Fibroblast of gingiva (primary cell): ENCODE measurements at regions not wholly inside any gene's neighbourhood (a gene's known extent, or its start where the extent isn't known, plus 50 kb on each side); places are given as distances from the start of the nearest gene placed in this dataset.
"Not testable (repeated sequence)": the region's sequence is repeated elsewhere in the genome, so short reads cannot be mapped to it uniquely, and the experiment has no call there.

Experiments
- DNase-seq: peaks from one replicate; pipeline ENCODE4 v3.0.0-alpha.2; 2011; ENCODE audit warnings: low read depth

- peak; percentile 3 for DNase-seq
Observed at GRCh38 chr11:7143908-7144307, 55.1 kb downstream of the RBMXL2 start.

DNA sequence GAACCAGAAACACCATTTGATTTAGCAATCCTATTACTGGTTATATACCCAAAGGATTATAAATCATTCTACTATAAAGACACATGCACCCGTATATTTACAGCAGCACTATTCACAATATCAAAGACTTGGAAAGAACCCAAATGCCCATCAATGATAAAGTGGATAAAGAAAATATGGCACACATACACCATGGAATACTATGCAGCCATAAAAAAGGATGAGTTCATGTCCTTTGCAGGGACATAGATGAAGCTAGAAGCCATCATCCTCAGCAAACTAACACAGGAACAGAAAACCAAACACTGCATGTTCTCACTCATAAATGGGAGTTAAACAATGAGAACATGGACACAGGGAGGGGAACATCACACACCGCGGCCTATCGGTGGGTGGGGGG lies 61.3 kb downstream of the RBMXL2 start:
- not testable (repeated sequence) for DNase-seq

- DNase-seq = no peak
Observed at GRCh38 chr11:7154881-7155361, 66.1 kb downstream of the RBMXL2 start.

GRCh38 chr11:7160814-7161489 lies 72.2 kb downstream of the RBMXL2 start:
- no peak for DNase-seq

- DNase-seq = no peak
Observed at GRCh38 chr11:7165911-7166310, 77.1 kb downstream of the RBMXL2 start.

GRCh38 chr11:7167976-7168740 lies 79.4 kb downstream of the RBMXL2 start:
- no peak for DNase-seq

DNA sequence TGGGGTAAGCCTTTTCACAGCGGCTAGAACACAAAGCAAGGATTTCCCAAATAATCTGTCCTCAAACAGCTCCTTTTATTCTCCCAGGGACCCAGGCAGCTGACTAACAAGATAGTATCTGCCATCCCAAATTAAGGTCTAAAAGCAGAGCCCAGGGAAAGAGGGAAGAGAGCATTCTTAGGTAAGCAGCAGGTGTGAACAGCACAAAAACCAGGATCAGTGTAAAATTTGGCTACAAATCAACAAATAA lies 79.9 kb downstream of the RBMXL2 start:
- no peak for DNase-seq

- no peak for DNase-seq
Observed at GRCh38 chr11:7170431-7170830, 81.3 kb upstream of the SYT9 start.

DNA sequence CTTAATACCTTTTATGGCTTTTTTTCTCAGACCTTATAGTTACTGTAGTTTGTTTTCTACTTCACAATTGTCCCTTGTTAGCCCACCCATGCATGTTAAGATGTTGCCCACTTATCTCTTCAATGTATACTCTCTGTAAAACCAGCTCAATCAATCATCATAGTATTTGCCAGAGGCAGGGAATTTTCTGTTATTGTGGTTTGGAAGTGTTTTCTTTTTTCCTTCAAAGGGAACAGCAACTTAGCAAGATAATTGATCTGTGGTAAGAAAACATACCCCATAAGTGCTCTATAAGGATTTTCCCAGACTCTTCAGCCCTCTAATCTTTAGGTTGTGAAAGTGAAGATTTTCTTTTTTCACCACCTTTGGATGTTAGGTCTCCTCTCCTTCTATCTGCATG lies 76.7 kb upstream of the SYT9 start:
- DNase-seq = no peak

- no peak for DNase-seq
Observed at GRCh38 chr11:7186190-7186589, 65.5 kb upstream of the SYT9 start.

- DNase-seq = no peak
Observed at GRCh38 chr11:7186676-7187075, 65.0 kb upstream of the SYT9 start.

- not testable (repeated sequence) for DNase-seq
Observed at GRCh38 chr11:7192785-7193184, 58.9 kb upstream of the SYT9 start.

DNA sequence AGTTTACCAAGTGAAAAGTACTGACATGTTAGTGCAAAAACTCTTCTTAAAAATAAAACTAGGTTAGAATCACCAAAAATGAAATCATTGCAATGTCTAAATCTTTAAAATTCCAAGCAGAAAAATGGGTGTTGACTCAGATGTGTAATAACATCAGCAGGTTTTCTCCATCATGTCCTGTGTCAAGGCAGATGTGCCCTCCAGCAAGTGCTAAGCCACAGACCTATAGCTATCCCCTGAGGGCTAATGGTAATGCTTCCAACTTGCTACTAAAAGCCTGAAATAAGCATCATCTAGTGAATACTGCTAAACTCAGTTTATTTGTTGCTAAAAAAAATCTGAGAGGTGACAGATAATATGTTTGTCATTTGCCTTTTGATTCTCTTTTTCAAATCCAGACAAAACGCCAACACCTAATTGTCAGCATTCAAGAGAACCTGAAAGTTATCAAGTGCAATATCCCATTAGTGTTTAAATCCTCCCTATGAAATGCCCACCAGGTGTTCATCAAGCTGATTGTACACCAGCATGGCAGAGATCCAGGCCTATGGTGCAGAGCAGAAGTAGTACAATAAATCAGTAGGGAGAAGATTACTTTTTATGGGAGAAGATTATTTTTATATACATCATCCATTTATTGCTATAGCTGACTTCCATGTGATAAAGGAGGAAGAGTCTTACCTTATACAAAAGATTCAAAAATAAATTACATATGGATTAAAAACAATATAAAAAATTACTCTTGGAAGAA lies 55.1 kb upstream of the SYT9 start:
- DNase-seq = no peak

DNA sequence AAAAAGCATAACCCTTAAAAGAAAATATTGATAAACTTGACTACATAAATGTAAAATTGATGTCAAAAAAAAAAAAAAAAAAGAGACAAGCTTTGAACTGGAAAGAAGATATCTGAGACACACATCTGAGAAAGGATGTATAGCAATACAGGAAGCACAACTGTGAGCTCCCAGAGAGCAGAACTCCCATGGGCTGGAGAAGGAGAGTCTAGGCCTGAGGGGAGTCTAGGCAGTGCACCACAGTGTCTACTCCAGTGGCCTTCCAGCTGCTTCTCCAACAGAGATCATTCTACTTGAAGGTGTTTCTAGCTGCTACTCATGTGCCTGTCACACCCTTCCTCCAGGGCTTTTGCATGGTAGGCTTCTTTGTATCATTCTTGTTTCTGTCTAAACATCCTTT lies 54.2 kb upstream of the SYT9 start:
- no peak for DNase-seq
